T-cell (primary cell): ENCODE measurements at regions not wholly inside any gene's neighbourhood (a gene's known extent, or its start where the extent isn't known, plus 50 kb on each side); places are given as distances from the start of the nearest gene placed in this dataset.

Source experiments
- ATAC-seq, 4 experiments: fragments of 200-7000 bp in 3 of 4; fragments of 150-1000 bp in 1 of 4; cut with Tn5 transposase; replicated peaks in 1 of 4; 1 replicate in 3 of 4; 2 replicates in 1 of 4; pipeline ENCODE4 v1.10.0; 2021; ENCODE audit warnings: moderate library complexity in 3 of 4, mild to moderate bottlenecking in 2 of 4, moderate number of reproducible peaks in 1 of 4
- CTCF ChIA-PET, 2 donors: fragments of 300-600 bp; sonication (Branson Sonifier 250); formaldehyde crosslinking; loops; one replicate each; lab custom pipeline; 2022; ENCODE audit warnings: antibody characterized with exemption in 2 of 2; lab: Charles Lee
- POLR2A ChIA-PET, 2 donors: fragments of 300-600 bp; sonication (Branson Sonifier 250); formaldehyde crosslinking; loops; one replicate each; lab custom pipeline; 2022; ENCODE audit warnings: antibody characterized with exemption in 2 of 2; lab: Charles Lee
- DNase-seq, 35 experiments: peaks; one replicate each; pipeline versions ENCODE4 v3.0.0 to v3.0.0-alpha.2; 2013 to 2023
- H3K27ac ChIP-seq: one replicate; pipeline ENCODE4 v1.5.1; 2013; ENCODE audit warnings: low read length
- H3K27me3 ChIP-seq, 2 experiments: replicated peaks in 1 of 2; 1 replicate in 1 of 2; 2 replicates in 1 of 2; pipeline versions ENCODE4 v1.6.1 to v1.7.0; 2013; ENCODE audit warnings: low read length in 1 of 2, mixed read lengths in 1 of 2; ENCODE audit not compliant: control insufficient read depth in 2 of 2, insufficient read depth in 2 of 2; ENCODE audit errors: extremely low read depth in 1 of 2
- H3K36me3 ChIP-seq, 2 donors: 1 replicate in 1 of 2; 2 replicates in 1 of 2; pipeline versions ENCODE4 v1.6.1 to v1.7.0; 2013; ENCODE audit warnings: low read length in 1 of 2; ENCODE audit not compliant: control insufficient read depth in 2 of 2, insufficient read depth in 1 of 2; ENCODE audit errors: extremely low read depth in 1 of 2
- H3K4me1 ChIP-seq, 2 experiments: 1 replicate in 1 of 2; 2 replicates in 1 of 2; pipeline versions ENCODE4 v1.6.1 to v1.7.0; 2013; ENCODE audit warnings: low read length in 2 of 2, mixed read lengths in 1 of 2; ENCODE audit not compliant: insufficient read depth in 2 of 2, control insufficient read depth in 1 of 2; ENCODE audit errors: extremely low read depth in 1 of 2
- H3K4me3 ChIP-seq, 2 donors: 1 replicate in 1 of 2; 2 replicates in 1 of 2; pipeline versions ENCODE4 v1.5.1 to v1.7.0; 2013; ENCODE audit warnings: mild to moderate bottlenecking in 2 of 2, low read length in 1 of 2, moderate library complexity in 1 of 2; ENCODE audit not compliant: control insufficient read depth in 1 of 2; ENCODE audit errors: extremely low read depth in 1 of 2
- H3K9me3 ChIP-seq: 2 replicates; pipeline ENCODE4 v1.7.0; 2013
- H3K27ac Mint-ChIP-seq, 2 donors: one replicate each; pipeline ENCODE4 v1.8.0; 2020 to 2021; ENCODE audit warnings: mild to moderate bottlenecking in 2 of 2, mixed read lengths in 2 of 2
- H3K27me3 Mint-ChIP-seq, 2 donors: one replicate each; pipeline ENCODE4 v1.8.0; 2021 to 2022; ENCODE audit warnings: mixed read lengths in 2 of 2
- H3K36me3 Mint-ChIP-seq: one replicate; pipeline ENCODE4 v1.8.0; 2021; ENCODE audit warnings: mixed read lengths
- H3K4me1 Mint-ChIP-seq, 3 donors: one replicate each; pipeline ENCODE4 v1.8.0; 2020 to 2022; ENCODE audit warnings: mixed read lengths in 3 of 3, mild to moderate bottlenecking in 1 of 3
- H3K4me3 Mint-ChIP-seq, 3 donors: one replicate each; pipeline ENCODE4 v1.8.0; 2020 to 2022; ENCODE audit warnings: mild to moderate bottlenecking in 3 of 3, mixed read lengths in 3 of 3, moderate library complexity in 3 of 3
- H3K9me3 Mint-ChIP-seq, 3 donors: one replicate each; pipeline ENCODE4 v1.8.0; 2020 to 2022; ENCODE audit warnings: mixed read lengths in 3 of 3
- WGBS: methylation state at CpG from one replicate; pipeline ENCODE4 v1.1.5; 2013; ENCODE audit warnings: missing lambda C conversion rate; ENCODE audit not compliant: insufficient coverage; 5-methylcytosine and 5-hydroxymethylcytosine counted together

DNA sequence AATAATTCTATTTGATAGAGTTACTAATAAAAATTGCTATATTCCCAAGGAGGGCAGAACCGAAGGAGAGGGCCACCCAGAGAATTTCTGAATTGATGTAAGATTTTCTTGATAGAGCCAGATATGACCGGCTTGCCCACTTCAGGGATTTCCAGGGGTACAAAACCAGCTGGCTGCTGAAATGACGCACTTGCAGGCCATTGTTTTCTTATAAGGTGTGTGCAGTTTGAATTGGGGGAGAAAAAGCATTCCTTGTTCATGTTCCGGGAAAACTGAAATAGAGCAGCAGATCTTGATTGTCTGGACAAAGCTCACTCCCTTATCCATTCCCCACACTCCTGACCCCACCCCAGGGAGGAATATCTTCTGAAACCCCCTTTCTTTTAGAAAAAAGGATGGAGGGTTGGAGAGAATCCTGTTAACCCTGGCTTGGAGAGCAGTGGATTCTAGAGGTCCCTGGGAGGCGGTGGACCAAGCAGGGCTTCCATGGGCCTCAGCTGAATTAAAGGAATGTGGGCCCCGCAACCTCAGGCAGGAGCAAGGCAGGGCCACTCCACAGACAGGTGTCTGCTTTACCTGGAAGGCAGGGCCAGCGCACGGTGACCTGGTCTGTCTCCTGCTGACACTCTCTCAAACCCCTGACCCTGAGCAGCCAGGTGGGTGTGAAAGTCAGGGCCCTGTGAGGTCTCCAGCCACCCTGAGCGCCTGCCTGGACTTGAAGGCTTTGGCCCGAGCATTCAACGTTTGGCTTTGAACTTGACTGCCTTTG, 96.4 kb downstream of the TMEM170B start:
- no peaks in the 10 kb centered on the region for H3K9me3 Mint-ChIP-seq
- no peak overlapping the region for H3K27ac Mint-ChIP-seq
- no peaks in the 10 kb centered on the region for H3K9me3 ChIP-seq
- no peaks in the 10 kb centered on the region for H3K36me3 ChIP-seq
- CTCF ChIA-PET = no interaction called here
- H3K4me3 Mint-ChIP-seq = no peak overlapping the region
- ATAC-seq (no peak), DNase-seq (no peak)
- peaks cover 0 to 9% of the 10 kb centered on the region in 2 experiments for H3K27me3 ChIP-seq
- H3K4me3 ChIP-seq = no peak overlapping the region
- H3K4me1 ChIP-seq = no peaks in the 10 kb centered on the region
- POLR2A ChIA-PET = no interaction called here
- H3K27ac ChIP-seq = no peak overlapping the region
- peaks cover 0 to 4% of the 10 kb centered on the region in 2 donors for H3K27me3 Mint-ChIP-seq
- no peaks in the 10 kb centered on the region for H3K36me3 Mint-ChIP-seq
- WGBS = 95% methylated on average over 9 of the region's 11 CpGs
- no peaks in the 10 kb centered on the region for H3K4me1 Mint-ChIP-seq

DNA sequence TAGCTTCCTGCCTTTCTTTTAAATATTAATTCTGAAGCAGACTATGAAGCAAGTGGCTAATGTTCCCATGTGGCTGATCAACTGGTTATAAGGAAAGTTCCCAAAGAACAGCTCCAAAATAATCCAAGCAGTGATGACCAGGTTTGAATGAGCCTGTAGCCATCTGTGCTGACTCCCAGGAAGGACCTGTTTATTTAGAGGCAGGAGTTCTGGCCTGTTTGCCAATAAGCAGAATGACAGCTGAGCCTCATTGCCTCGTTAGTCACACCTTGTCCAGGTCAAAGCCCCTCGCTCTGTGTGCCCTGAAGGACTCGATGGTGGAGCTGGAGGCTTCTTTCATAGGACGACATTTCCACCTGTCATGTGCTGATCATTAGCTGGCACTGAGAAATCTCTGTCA, 97.4 kb downstream of the TMEM170B start:
- Mint-ChIP-seq H3K27ac (no peak overlapping the region), H3K36me3 (no peaks in the 10 kb centered on the region), H3K4me3 (no peak overlapping the region), H3K9me3 (no peaks in the 10 kb centered on the region), H3K27me3 (no peaks in the 10 kb centered on the region), H3K4me1 (no peaks in the 10 kb centered on the region)
- 40% methylated on average over 1 of the region's 4 CpGs for WGBS
- Histone ChIP-seq H3K36me3 (no peaks in the 10 kb centered on the region), H3K9me3 (no peaks in the 10 kb centered on the region), H3K4me1 (no peaks in the 10 kb centered on the region), H3K4me3 (no peak overlapping the region), H3K27ac (no peak overlapping the region), H3K27me3 (peaks cover 0 to 5% of the 10 kb centered on the region in 2 experiments)
- DNase-seq (no peak), ATAC-seq (no peak)
- POLR2A ChIA-PET = no interaction called here
- CTCF ChIA-PET = no interaction called here

DNA sequence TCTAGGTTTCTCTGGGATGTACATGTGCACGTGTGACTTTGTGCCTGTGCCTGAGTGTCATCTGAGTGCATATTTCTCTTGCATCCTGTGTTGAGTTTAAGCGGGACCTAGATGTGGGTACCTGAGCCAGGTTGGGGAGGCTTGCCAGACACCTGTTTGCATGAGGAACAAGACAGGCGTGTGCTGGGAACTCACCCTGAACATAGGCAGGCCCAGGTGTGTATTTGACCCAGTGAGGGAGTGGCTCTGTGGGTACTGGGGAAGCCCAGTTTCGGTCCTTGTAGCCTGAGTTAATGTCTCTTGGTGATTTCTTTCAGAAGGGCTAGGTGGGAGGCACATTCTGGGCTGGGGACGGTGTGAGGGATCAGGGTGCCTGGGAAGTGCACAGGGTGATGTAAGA, 98.6 kb downstream of the TMEM170B start:
- Mint-ChIP-seq H3K36me3 (no peaks in the 10 kb centered on the region), H3K27ac (no peak overlapping the region), H3K9me3 (no peaks in the 10 kb centered on the region), H3K27me3 (peaks cover 0 to 3% of the 10 kb centered on the region in 2 donors), H3K4me3 (no peak overlapping the region), H3K4me1 (no peaks in the 10 kb centered on the region)
- H3K27me3 ChIP-seq = peaks cover 0 to 5% of the 10 kb centered on the region in 2 experiments
- H3K9me3 ChIP-seq = no peaks in the 10 kb centered on the region
- no peaks in the 10 kb centered on the region for H3K4me1 ChIP-seq
- ATAC-seq (no peak), DNase-seq (no peak)
- no peak overlapping the region for H3K27ac ChIP-seq
- no peaks in the 10 kb centered on the region for H3K36me3 ChIP-seq
- H3K4me3 ChIP-seq = no peak overlapping the region
- WGBS = 80% methylated on average over 4 of the region's 5 CpGs
- CTCF ChIA-PET = no interaction called here
- POLR2A ChIA-PET = no interaction called here

DNA sequence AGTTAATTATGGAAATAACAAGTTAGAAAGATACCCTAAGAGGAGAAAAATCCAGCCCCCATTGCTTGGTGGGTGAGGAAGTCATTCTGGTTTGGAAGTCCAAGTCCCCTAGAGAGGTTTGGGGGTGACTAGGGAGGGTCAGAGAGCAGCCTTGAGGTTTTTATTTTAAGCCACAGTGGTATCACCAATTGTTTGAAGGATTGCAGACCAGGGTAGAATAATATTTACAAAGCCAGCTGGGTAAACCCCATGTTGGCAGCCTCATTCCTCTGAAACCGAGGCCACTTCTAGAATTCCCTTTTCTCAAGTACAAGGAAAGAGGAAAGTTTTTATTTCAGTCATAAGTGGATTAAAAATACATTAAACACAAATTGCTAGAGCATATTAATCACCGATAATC, 99.7 kb downstream of the TMEM170B start:
- Mint-ChIP-seq H3K4me1 (no peaks in the 10 kb centered on the region), H3K4me3 (no peak overlapping the region), H3K36me3 (no peaks in the 10 kb centered on the region), H3K27ac (no peak overlapping the region), H3K9me3 (no peaks in the 10 kb centered on the region), H3K27me3 (peaks cover 3 to 4% of the 10 kb centered on the region in 2 donors)
- H3K4me3 ChIP-seq = no peak overlapping the region
- ChIA-PET POLR2A (no interaction called here), CTCF (no interaction called here)
- peaks cover 0 to 7% of the 10 kb centered on the region in 2 experiments for H3K27me3 ChIP-seq
- no peaks in the 10 kb centered on the region for H3K9me3 ChIP-seq
- no peaks in the 10 kb centered on the region for H3K36me3 ChIP-seq
- ATAC-seq (no peak), DNase-seq (no peak)
- no peaks in the 10 kb centered on the region for H3K4me1 ChIP-seq
- H3K27ac ChIP-seq = no peak overlapping the region
- whole genome bisulfite sequencing = no CpG with 5 or more reads among the region's 2 CpGs

DNA sequence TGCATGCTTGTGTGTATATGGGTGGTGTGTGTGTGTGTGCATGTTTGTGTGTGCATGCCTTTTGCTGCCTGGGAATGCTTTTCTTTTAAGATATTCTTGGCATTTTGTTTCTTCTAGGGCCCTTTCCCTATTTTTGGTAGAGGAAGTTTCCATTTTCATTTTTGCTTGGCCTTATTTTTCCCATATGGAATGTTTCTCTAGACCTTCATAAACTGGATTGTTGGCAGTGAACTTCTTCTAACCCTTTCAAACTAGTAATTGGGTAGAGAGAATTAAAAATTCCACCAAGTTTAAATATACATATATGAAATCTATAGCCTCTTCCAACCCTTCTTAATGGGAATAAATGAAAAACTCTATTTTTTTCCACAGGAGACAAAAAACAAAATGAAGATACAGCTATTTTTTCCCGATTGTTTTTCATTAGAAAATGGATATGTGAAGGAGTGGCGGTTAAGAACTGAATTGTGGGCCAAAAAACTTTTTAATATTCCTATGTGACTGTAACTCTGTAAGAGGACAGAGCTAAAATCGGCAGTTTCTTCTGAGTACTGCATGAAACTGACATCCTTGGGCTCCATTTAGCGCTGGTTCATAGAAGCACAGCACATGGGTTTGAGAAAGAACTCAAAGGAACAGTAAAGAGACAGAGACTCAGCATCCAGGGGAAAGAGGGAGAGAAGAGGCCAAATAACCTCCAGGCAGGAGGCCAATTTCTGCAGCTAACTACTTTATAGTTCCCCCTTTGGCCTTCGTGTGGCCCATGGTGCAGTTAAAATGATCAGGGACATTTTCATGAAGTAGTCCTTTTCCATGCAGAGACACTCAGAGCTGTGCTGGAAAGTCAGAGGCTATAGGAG, 102.1 kb downstream of the TMEM170B start:
- Mint-ChIP-seq H3K27me3 (peaks cover 3 to 4% of the 10 kb centered on the region in 2 donors), H3K36me3 (no peaks in the 10 kb centered on the region), H3K4me3 (no peak overlapping the region), H3K4me1 (no peaks in the 10 kb centered on the region), H3K27ac (no peak overlapping the region), H3K9me3 (no peaks in the 10 kb centered on the region)
- ChIA-PET CTCF (interaction anchor here (0.5 to 0.7 kb wide), 4 partner anchors 418 to 1673 kb away, joined by 3 to 8 read pairs (median 6); no protein-coding TSS in a partner anchor), POLR2A (no interaction called here)
- Histone ChIP-seq H3K4me1 (no peaks in the 10 kb centered on the region), H3K9me3 (no peaks in the 10 kb centered on the region), H3K4me3 (no peak overlapping the region), H3K27ac (no peak overlapping the region), H3K27me3 (peaks cover 0 to 6% of the 10 kb centered on the region in 2 experiments), H3K36me3 (no peaks in the 10 kb centered on the region)
- 86% methylated on average over 4 of the region's 5 CpGs for WGBS
- no peak for DNase-seq
- no peak for ATAC-seq

DNA sequence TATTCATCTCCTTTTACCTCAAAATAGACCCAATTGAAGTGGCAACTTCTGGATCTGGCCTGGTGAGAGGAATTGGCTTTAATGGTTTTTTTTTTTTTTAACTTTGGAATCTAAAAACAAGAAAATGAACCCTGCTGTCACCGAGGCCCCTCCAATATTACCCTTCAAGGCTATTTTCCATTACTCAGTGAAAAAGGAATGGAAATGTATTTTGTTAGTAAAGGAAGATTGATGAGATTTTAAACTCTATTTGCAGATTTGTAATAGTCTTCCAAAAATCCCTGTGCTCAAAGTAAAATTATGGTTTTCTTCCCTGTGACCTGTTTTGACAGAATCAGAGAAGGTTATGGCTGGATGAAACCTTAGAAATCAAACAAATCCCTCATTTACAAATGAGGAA, 102.9 kb downstream of the TMEM170B start:
- ATAC-seq (no peak), DNase-seq (no peak)
- no peaks in the 10 kb centered on the region for H3K4me1 ChIP-seq
- CTCF ChIA-PET = no interaction called here
- Mint-ChIP-seq H3K4me3 (no peak overlapping the region), H3K4me1 (no peaks in the 10 kb centered on the region), H3K27ac (no peak overlapping the region), H3K9me3 (no peaks in the 10 kb centered on the region), H3K36me3 (no peaks in the 10 kb centered on the region), H3K27me3 (peaks cover 5 to 6% of the 10 kb centered on the region in 2 donors)
- H3K27me3 ChIP-seq = peaks cover 0 to 6% of the 10 kb centered on the region in 2 experiments
- no peaks in the 10 kb centered on the region for H3K9me3 ChIP-seq
- no peaks in the 10 kb centered on the region for H3K36me3 ChIP-seq
- no CpG with 5 or more reads among the region's 1 CpG for WGBS
- no peak overlapping the region for H3K4me3 ChIP-seq
- no peak overlapping the region for H3K27ac ChIP-seq
- POLR2A ChIA-PET = no interaction called here
